Activated naive CD4-positive, alpha-beta T cell treated with Interleukin-2 at 50 U/mL for 16 hours (primary cell): ENCODE measurements at regions not wholly inside any gene's neighbourhood (a gene's known extent, or its start where the extent isn't known, plus 50 kb on each side); places are given as distances from the start of the nearest gene placed in this dataset.

Source experiments
- DNase-seq: peaks from one replicate; pipeline ENCODE4 v3.0.0-alpha.2; 2020

DNA sequence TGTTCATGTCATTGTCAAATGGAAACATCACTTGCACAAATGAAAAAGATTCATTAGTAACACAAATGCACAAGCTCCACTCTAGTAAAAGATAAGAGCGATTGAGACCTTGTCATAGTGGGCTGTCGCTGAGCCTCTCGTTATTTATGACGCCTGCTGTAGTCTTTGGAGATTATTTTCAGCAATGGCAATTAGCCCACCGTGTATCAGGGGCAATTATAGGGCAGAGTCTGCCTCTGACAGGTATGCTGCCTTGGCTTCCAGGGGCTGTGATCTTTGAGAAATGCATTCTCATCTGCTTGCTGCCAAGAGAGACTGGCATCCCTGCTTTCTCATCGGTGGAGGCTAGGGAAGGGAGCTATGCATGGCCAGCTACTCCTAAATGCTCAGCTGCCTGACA, 426.8 kb upstream of the CLINT1 start:
- no peak for DNase-seq

GRCh38 chr5:158284242-158284641, 425.3 kb upstream of the CLINT1 start:
- DNase-seq, result no peak

GRCh38 chr5:158283397-158283796, 424.5 kb upstream of the CLINT1 start:
- no peak for DNase-seq

DNA sequence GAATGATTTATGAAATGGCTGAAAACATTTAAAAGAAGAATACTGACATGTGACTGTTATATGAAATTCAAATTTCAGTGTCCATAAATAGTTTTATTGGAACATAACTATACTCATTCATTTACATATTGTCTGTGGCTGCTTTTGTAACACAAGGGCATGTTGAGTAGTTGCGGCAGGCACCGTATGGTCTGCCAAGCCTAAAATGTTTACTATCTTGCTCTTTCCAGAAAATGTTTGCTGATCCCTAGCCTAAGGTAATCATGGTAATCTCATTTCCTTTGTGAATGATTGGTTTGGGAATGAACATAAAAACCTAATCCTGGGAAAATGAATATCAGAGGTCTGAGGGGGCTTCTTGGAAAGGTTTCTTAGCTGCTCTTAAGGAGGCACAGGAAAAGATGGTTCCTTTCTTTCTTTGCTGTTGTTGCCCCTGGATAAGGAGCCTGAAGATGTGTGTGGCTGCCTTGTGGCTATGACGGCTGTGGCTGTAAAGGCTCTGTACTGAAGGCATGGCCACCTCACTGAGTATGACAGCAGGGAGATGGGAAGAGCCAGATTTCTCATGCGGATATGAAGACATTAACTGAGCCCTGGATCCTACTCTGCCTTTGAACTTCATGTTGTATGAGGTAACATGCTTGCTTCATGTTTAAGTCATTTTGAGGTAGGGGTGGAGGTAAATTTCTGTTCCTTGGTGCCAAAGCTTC, 419.4 kb upstream of the CLINT1 start:
- no peak for DNase-seq

GRCh38 chr5:158277276-158277675, 418.3 kb upstream of the CLINT1 start:
- DNase-seq, result no peak

- DNase-seq, result no peak
These were observed 417.7 kb upstream of the CLINT1 start for GRCh38 chr5:158276692-158277091.

DNA sequence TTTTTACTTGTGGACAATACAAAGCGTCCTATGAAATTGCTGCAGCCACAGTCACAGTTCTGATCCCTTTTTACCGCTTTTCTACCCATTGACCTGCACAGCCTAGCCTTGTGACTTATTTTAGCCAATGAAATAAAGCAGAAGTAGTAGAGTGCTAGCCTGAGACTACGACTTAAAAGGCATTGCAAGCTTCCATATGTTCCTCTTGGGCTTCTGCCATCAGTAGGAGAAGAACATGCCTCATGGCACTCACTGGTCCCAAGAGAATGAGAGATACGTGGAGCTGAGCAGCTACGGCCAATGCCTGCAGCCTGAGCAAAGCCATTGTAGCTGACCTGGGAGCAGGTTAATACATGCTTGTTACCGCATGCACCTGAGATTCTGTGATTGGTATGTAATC, 416.6 kb upstream of the CLINT1 start:
- DNase-seq, result no peak

DNA sequence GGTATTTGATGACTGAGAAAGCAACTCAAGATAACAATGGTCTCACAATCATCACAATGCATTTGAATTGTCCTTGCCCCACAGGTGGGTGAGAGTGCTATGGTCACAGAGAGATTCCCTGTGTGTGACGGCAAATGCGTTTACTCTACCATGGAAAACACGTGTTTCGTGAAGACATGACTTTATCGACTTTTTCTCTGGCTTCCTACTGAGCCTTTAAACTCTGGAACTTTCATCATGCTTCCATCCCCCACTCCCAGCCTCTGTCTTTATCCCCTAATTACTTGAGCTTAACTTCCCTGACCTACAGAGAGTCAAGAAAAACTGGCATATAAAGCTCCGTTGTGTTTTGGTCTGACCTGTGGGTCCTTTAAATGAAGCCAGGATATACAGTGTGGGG, 414.1 kb upstream of the CLINT1 start:
- DNase-seq, result no peak

DNA sequence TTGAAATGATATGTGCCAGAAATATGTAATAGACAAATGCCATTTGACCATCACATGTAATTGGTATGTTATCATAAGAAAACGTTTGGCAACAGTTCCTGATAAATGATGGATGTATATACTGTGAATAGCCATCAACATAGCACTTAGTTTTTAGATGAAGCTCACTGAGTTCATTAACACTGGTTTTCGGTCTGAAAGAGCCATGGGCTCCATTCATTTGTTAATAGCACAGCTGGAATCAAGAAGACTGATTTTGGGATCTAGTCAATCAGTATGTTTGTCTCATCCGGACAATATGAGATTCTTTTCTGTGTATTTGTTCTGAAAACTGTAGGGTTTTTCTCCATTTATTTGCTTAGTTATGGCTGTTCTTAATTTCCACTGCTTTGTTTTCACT, 413.5 kb upstream of the CLINT1 start:
- no peak for DNase-seq

- DNase-seq, result no peak
These were observed 412.1 kb upstream of the CLINT1 start for GRCh38 chr5:158270996-158271554.

- DNase-seq, result no peak
These were observed 409.3 kb upstream of the CLINT1 start for GRCh38 chr5:158268286-158268685.

GRCh38 chr5:158267228-158267627, 408.3 kb upstream of the CLINT1 start:
- DNase-seq, result no peak

DNA sequence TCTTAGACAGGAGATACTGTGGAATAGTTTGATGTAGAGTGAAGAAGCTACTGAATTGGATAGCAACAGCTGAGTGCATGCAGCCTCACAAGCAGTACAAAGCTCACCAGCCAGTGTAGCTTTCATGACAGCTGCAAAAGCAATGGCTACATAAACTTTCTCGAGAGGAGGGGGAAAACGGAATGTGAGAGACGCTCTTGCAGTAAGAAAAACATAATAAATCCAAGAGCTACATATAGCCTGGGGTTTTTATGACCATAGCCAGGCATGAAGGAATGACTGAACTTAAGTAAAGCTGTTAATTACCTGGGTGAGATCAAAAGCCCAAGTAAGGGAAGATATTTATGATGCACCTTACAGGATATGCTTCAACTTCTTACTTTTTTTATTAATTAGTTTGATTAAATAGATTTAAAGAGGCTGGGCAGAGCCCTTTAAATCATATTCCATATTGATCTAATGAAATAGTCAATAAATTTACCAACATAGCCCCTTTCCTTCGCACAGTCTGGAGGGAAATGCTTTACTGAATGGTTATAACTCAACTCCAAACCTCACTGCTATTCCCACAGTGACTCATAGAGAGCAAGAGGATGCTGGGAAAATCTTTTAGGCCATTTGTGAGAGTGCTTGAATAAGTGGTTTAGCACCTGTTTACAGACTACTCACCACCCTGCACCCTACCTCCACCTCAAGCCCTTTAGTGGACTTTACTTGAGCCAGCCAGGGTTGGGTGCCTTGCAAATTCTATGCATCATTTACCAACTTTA, 407.2 kb upstream of the CLINT1 start:
- no peak for DNase-seq

DNA sequence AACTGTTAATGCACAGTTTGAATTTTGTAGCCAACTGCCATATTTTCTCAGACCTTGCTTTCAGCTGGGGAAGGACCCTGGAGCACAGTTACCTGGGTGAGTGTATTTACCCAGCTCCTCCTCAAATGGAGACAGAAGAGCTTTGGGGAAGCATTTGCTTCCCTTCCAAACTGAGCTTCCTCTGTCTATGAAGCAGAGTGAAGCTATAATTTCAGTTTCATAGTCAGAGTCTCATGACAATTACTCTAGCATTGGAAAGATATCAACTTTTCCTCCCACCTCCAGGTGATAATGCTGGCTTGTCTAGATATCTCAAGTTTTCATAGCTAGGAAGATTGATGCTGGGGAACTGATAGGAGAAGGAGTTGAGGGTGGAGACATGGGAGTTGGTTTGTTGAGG, 406.4 kb upstream of the CLINT1 start:
- no peak for DNase-seq

GRCh38 chr5:158264264-158264663, 405.3 kb upstream of the CLINT1 start:
- DNase-seq, result no peak

DNA sequence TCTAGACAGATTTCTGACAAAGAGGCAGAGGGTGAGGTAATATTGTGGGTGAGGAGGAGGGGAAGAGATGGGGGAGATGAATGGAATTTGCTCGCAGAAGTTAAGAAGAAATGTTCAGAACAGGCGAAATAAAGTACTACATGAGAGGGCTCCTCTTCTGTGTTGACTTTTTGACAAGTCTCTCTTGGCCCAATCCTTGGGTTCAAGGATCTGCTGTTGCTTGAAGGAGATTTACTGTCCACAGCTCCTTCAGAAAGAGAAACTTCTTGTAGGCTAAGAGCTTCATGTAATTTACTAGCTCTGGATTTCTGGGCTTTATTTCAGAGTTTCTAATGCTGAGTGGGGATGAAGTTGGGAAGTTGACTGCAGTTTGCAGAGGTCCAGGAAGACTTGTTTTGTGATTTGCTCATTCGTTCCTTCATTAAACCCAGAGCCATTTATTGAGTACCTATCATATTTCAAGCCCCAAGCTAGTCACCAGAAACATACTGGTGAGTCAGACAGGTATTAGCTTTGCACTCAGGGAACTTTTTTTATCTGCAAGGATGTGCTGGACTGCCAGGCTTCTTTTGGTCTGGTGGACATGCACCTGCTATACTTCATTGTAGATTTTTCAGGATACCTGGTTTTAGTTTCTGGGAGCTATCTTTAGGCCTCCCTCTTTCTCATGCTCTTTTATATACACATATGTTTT, 402.9 kb upstream of the CLINT1 start:
- no peak for DNase-seq

- DNase-seq, result no peak
These were observed 397.2 kb upstream of the CLINT1 start for GRCh38 chr5:158256096-158256495.

- DNase-seq, result no peak
These were observed 396.7 kb upstream of the CLINT1 start for GRCh38 chr5:158255609-158256008.

- no peak for DNase-seq
These were observed 387.7 kb upstream of the CLINT1 start for GRCh38 chr5:158246661-158247060.

DNA sequence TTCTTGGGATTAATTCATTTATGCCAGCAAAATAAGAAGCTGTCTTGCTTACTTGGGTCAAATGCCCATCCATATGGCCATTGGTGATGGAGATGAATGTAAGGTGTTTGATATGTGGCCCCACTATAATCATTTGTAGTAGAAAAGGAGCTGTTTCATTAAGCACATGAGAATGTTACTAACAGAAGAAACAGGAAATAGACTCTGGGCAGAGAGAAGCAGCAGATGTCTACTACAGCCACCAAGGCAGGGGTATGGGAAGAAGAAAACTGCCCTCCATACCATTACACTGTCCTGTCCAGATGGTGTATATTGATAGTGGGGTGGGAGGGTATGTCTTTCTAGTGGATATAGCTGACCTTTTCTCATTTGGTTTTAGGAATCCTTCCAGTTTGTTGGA, 386.6 kb upstream of the CLINT1 start:
- DNase-seq, result no peak

GRCh38 chr5:158244882-158245281, 385.9 kb upstream of the CLINT1 start:
- DNase-seq, result no peak

DNA sequence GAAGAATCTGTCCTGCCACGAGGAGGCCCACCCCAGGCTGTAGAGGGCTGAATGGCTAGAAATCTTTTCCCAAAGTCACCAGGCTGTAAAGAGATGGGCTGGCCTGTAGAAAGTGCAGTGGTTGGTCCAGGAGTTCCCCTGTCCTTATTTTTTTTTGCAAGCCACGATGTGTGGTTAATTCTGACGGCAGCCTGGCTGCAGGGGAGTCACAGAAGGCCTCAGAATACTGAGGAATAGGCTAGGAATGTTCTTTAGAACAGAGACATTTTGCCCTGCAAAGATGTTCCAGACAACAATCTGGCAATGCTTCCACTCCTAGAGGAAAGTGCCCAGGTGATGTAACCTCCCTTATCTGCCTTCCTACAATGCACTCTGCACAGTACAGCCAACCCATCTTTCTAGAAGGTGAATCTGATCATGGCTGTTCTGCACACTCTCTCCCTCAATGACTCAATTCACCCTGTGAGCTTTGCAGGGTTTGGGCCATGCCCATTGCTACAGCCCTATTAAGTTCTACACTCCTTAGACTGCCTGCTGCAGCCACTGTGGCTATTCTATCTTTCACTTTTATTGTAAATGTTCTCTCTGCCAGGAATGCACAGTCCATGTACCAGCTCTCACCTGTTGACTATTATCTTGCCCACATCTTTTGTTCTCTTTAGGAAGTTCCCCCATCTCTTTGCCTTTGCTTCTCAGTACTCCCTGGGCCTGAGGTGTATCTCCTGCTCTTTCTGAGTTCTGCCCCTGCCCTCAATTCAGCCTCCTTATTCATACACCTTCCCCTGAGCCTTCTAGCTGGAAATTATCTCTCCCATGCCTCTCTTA, 377.8 kb upstream of the CLINT1 start:
- DNase-seq, result no peak

DNA sequence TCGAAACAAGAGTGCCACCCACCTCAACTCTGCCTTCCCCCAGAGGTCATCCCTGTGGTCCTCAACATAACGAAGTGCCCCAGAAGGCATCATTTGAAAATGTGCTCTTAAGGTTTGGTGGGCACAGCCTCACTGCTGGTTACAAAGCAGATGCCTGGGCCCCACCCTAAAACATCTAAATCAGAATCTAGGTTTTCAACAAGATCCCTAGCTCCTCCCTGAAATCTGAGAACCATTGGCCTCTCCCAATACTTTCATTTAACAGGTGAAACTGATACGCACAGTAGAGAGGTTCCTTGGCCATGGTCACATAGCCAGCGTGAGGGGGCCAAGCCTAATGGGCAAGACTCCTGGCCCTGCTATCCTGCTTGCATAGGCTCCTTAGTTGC, 376.2 kb upstream of the CLINT1 start:
- DNase-seq, result no peak
